Osteocyte (in vitro differentiated cells): ENCODE measurements at regions not wholly inside any gene's neighbourhood (a gene's known extent, or its start where the extent isn't known, plus 50 kb on each side); places are given as distances from the start of the nearest gene placed in this dataset.

Experiments
- DNase-seq: peaks from one replicate; pipeline ENCODE4 v3.0.0; 2021; ENCODE audit warnings: mixed read lengths; ENCODE audit not compliant: unreplicated experiment; ENCODE audit errors: extremely low spot score
- H3K27ac Mint-ChIP-seq: one replicate; pipeline ENCODE4 v1.8.0; 2021; ENCODE audit warnings: mild to moderate bottlenecking, mixed read lengths; ENCODE audit not compliant: unreplicated experiment
- H3K27me3 Mint-ChIP-seq: one replicate; pipeline ENCODE4 v1.8.0; 2021; ENCODE audit warnings: mixed read lengths; ENCODE audit not compliant: unreplicated experiment
- H3K36me3 Mint-ChIP-seq: one replicate; pipeline ENCODE4 v1.8.0; 2021; ENCODE audit warnings: mixed read lengths; ENCODE audit not compliant: unreplicated experiment
- H3K4me1 Mint-ChIP-seq: one replicate; pipeline ENCODE4 v1.8.0; 2021; ENCODE audit warnings: mixed read lengths; ENCODE audit not compliant: unreplicated experiment
- H3K4me3 Mint-ChIP-seq: one replicate; pipeline ENCODE4 v1.8.0; 2021; ENCODE audit warnings: mild to moderate bottlenecking, moderate library complexity, mixed read lengths; ENCODE audit not compliant: unreplicated experiment
- H3K9me3 Mint-ChIP-seq: one replicate; pipeline ENCODE4 v1.8.0; 2021; ENCODE audit warnings: mixed read lengths; ENCODE audit not compliant: unreplicated experiment
- CTCF ChIP-seq: fragments of 200-600 bp; sonication (generic); IDR thresholded peaks from 2 replicates; pipeline ENCODE4 v1.5.0; 2021; ENCODE audit warnings: antibody characterized with exemption, mild to moderate bottlenecking, moderate library complexity

- peaks cover 4% of the 10 kb centered on the region for H3K9me3 Mint-ChIP-seq
- H3K27ac Mint-ChIP-seq = no peak overlapping the region
- no peaks in the 10 kb centered on the region for H3K27me3 Mint-ChIP-seq
- no peak overlapping the region for H3K4me3 Mint-ChIP-seq
- no peaks in the 10 kb centered on the region for H3K36me3 Mint-ChIP-seq
- peaks cover 18% of the 10 kb centered on the region for H3K4me1 Mint-ChIP-seq
- DNase-seq = no peak
- TF ChIP-seq CTCF = no peak
Measured at GRCh38 chr2:62578803-62579640, 73.0 kb upstream of the TMEM17 start.

- H3K27me3 Mint-ChIP-seq = no peaks in the 10 kb centered on the region
- H3K4me1 Mint-ChIP-seq = peaks cover 18% of the 10 kb centered on the region
- no peak for TF ChIP-seq CTCF
- no peak for DNase-seq
- peaks cover 4% of the 10 kb centered on the region for H3K9me3 Mint-ChIP-seq
- no peak overlapping the region for H3K4me3 Mint-ChIP-seq
- H3K36me3 Mint-ChIP-seq = no peaks in the 10 kb centered on the region
- no peak overlapping the region for H3K27ac Mint-ChIP-seq
Measured at GRCh38 chr2:62577994-62578781, 72.2 kb upstream of the TMEM17 start.

GRCh38 chr2:62576276-62576939 is 70.4 kb upstream of the TMEM17 start:
- Mint-ChIP-seq H3K27ac (no peak overlapping the region), H3K36me3 (no peaks in the 10 kb centered on the region), H3K27me3 (no peaks in the 10 kb centered on the region), H3K4me1 (peaks cover 18% of the 10 kb centered on the region), H3K4me3 (no peak overlapping the region), H3K9me3 (peaks cover 4% of the 10 kb centered on the region)
- no peak for TF ChIP-seq CTCF
- no peak for DNase-seq

GRCh38 chr2:62573936-62574335 is 67.9 kb upstream of the TMEM17 start:
- Mint-ChIP-seq H3K36me3 (no peaks in the 10 kb centered on the region), H3K4me1 (peaks cover 35% of the 10 kb centered on the region), H3K27me3 (peaks cover 3% of the 10 kb centered on the region), H3K27ac (no peak overlapping the region), H3K4me3 (no peak overlapping the region), H3K9me3 (peaks cover 4% of the 10 kb centered on the region)
- no peak for TF ChIP-seq CTCF
- no peak for DNase-seq
